ENCODE measurements at regions not wholly inside any gene's neighbourhood (a gene's known extent, or its start where the extent isn't known, plus 50 kb on each side); places are given as distances from the start of the nearest gene placed in this dataset.

DNA sequence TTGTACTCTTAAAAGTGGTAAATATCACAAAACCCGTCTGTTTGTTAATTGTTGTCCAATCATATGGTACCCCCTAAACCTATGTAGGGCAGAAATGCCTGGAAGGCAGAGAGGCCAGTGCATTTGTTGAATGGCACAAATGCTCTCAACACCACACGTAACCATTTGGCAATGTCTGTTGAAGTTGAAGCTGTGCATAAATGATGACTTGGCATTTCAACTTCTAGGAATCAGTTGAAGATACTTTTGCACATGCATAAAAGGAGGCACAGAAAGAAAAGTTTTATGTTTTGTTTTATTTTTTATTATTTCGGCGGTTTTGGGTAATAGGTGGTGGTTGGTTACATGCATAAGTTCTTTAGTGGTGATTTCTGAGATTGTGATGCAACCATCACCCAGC is 246.6 kb downstream of the TAF11L14 start:
- H3K79me2 ChIP-seq, result no peaks in the 10 kb centered on the region
- no peak overlapping the region for H3K4me3 ChIP-seq (ENCODE audit: low read depth, low read length)
- TF ChIP-seq, protein P1, sequence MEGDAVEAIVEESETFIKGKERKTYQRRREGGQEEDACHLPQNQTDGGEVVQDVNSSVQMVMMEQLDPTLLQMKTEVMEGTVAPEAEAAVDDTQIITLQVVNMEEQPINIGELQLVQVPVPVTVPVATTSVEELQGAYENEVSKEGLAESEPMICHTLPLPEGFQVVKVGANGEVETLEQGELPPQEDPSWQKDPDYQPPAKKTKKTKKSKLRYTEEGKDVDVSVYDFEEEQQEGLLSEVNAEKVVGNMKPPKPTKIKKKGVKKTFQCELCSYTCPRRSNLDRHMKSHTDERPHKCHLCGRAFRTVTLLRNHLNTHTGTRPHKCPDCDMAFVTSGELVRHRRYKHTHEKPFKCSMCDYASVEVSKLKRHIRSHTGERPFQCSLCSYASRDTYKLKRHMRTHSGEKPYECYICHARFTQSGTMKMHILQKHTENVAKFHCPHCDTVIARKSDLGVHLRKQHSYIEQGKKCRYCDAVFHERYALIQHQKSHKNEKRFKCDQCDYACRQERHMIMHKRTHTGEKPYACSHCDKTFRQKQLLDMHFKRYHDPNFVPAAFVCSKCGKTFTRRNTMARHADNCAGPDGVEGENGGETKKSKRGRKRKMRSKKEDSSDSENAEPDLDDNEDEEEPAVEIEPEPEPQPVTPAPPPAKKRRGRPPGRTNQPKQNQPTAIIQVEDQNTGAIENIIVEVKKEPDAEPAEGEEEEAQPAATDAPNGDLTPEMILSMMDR (IDR thresholded peaks at IDR 0.05), result no peak
- no peaks in the 10 kb centered on the region for H3K9me3 ChIP-seq (ENCODE audit: control insufficient read depth, low read length)
- no peak overlapping the region for H2AFZ ChIP-seq
- no peaks in the 10 kb centered on the region for H3K4me1 ChIP-seq
- H3K36me3 ChIP-seq (ENCODE audit: control insufficient read depth, insufficient read depth, low read length), result no peaks in the 10 kb centered on the region
- H3K4me2 ChIP-seq (ENCODE audit: low read length), result no peak overlapping the region
- H3K27ac ChIP-seq, result no peak overlapping the region
- H3K27me3 ChIP-seq (ENCODE audit: control insufficient read depth, insufficient read depth, low read length), result no peaks in the 10 kb centered on the region
- H3K9ac ChIP-seq, result no peak overlapping the region

DNA sequence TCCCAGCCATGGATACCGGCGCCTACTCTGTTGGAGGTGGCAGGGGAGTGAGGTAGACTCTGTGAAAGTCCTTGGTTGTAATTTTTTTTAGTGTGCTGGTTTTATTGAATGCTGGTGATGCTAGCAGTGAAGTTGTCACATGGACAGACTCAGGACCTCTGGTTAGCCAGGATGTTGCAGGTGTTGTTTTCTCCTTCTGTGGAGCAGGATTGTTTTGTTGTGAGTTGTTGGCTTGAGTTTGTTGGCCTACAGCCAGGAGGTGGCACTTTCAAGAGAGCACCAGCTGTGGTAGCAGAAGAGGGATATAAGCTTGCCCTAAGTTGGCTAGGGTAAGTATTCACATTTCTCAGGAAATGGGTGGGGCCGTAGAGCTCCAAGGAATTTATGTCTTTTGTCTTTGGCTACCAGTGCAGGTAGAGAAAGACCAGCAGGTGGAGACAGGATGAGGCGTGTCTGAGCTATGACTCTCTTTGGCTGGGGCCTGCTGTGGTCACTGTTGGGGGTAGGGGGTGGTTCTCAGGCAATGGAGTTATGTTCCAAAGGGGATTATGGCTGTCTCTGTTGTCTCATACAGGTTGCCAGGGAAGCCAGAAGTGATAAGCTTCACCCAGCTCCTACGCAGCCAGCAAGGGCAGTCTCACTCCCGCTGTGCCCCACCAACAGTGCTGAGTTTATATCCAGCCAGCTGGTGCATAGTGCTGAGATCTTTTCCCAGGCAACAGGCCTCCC is 248.7 kb downstream of the TAF11L14 start:
- H3K9me3 ChIP-seq (ENCODE audit: control insufficient read depth, low read length), result no peaks in the 10 kb centered on the region
- no peaks in the 10 kb centered on the region for H3K36me3 ChIP-seq (ENCODE audit: control insufficient read depth, insufficient read depth, low read length)
- H3K4me1 ChIP-seq, result no peaks in the 10 kb centered on the region
- TF ChIP-seq, protein P1 (IDR thresholded peaks at IDR 0.05), result no peak
- H3K27ac ChIP-seq, result no peak overlapping the region
- no peak overlapping the region for H3K4me3 ChIP-seq (ENCODE audit: low read depth, low read length)
- no peak overlapping the region for H3K4me2 ChIP-seq (ENCODE audit: low read length)
- H2AFZ ChIP-seq, result no peak overlapping the region
- H3K27me3 ChIP-seq (ENCODE audit: control insufficient read depth, insufficient read depth, low read length), result no peaks in the 10 kb centered on the region
- H3K9ac ChIP-seq, result no peak overlapping the region
- H3K79me2 ChIP-seq, result no peaks in the 10 kb centered on the region

DNA sequence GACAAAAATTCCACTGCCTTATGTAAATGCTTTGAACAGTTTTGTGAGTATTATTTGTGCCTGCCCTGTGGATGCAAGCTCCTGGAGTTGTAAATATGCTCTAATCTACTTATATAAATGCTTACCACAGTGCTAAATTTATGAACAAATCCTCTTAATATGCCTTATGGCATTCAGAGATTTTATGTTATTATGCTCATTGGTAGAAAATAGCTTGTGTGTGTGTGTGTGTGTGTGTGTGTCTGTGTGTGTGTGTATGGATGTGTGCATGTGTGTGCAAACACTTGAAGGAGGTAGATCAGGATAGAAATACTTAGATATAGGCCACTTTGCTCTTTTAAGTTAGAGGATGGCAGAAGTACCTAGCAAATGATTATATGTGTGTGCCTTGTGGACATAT is 253.9 kb downstream of the TAF11L14 start:
- H3K4me3 ChIP-seq (ENCODE audit: low read depth, low read length), result no peak overlapping the region
- TF ChIP-seq, protein P1 (IDR thresholded peaks at IDR 0.05), result no peak
- H3K9me3 ChIP-seq (ENCODE audit: control insufficient read depth, low read length), result no peaks in the 10 kb centered on the region
- H3K4me2 ChIP-seq (ENCODE audit: low read length), result no peak overlapping the region
- no peaks in the 10 kb centered on the region for H3K36me3 ChIP-seq (ENCODE audit: control insufficient read depth, insufficient read depth, low read length)
- no peak overlapping the region for H3K9ac ChIP-seq
- H2AFZ ChIP-seq, result no peak overlapping the region
- H3K79me2 ChIP-seq, result no peaks in the 10 kb centered on the region
- no peaks in the 10 kb centered on the region for H3K27me3 ChIP-seq (ENCODE audit: control insufficient read depth, insufficient read depth, low read length)
- no peaks in the 10 kb centered on the region for H3K4me1 ChIP-seq
- no peak overlapping the region for H3K27ac ChIP-seq

DNA sequence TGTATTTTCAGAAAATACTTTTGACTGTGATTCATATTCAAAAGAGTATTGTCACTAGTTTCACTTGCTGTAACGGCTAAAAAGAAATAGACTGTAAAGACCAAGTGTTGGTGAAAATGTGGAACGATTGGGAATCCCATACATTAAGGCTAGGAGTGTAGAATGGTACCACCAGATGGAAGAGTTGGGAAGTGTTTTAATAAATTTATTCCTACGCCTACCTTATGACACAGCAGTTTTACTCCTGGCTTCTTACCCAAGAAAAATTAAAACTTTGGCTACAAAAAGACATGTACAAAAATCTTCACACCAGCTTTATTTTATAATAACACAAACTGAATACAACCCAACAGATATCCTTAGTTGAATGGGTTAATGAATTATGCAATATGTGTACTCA is 256.2 kb downstream of the TAF11L14 start:
- no peak overlapping the region for H3K4me3 ChIP-seq (ENCODE audit: low read depth, low read length)
- TF ChIP-seq, protein P1 (IDR thresholded peaks at IDR 0.05), result no peak
- H3K9ac ChIP-seq, result no peak overlapping the region
- H3K79me2 ChIP-seq, result no peaks in the 10 kb centered on the region
- no peaks in the 10 kb centered on the region for H3K27me3 ChIP-seq (ENCODE audit: control insufficient read depth, insufficient read depth, low read length)
- H3K4me1 ChIP-seq, result no peaks in the 10 kb centered on the region
- H3K36me3 ChIP-seq (ENCODE audit: control insufficient read depth, insufficient read depth, low read length), result no peaks in the 10 kb centered on the region
- H3K4me2 ChIP-seq (ENCODE audit: low read length), result no peak overlapping the region
- H3K27ac ChIP-seq, result no peak overlapping the region
- no peak overlapping the region for H2AFZ ChIP-seq
- no peaks in the 10 kb centered on the region for H3K9me3 ChIP-seq (ENCODE audit: control insufficient read depth, low read length)

DNA sequence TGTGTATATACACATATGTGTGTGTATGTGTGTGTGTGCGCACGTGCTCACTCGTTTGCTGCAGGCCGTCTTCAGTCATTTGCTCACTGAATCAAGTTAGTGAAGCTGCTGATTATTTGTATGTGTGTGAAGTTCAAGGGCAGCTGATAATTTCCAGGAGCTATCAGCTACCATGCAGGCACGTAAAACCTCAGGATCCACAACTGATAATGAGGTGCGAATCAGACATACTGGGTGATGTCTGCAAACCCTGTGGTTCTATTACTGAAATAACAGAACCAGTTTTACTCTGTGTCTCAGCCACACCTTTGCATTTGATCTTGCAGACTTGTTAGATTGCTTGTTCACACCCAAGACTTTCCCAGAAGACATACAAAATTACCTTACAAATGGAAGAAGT is 257.6 kb downstream of the TAF11L14 start:
- Histone ChIP-seq H2AFZ (no peak overlapping the region), H3K36me3 (ENCODE audit: control insufficient read depth, insufficient read depth, low read length) (no peaks in the 10 kb centered on the region), H3K4me3 (ENCODE audit: low read depth, low read length) (no peak overlapping the region), H3K27ac (no peak overlapping the region), H3K79me2 (no peaks in the 10 kb centered on the region), H3K9me3 (ENCODE audit: control insufficient read depth, low read length) (no peaks in the 10 kb centered on the region), H3K27me3 (ENCODE audit: control insufficient read depth, insufficient read depth, low read length) (no peaks in the 10 kb centered on the region), H3K4me2 (ENCODE audit: low read length) (no peak overlapping the region), H3K4me1 (no peaks in the 10 kb centered on the region), H3K9ac (no peak overlapping the region)
- TF ChIP-seq, protein P1 (IDR thresholded peaks at IDR 0.05), result no peak
